LNCaP clone FGC (cell line): ENCODE measurements at regions not wholly inside any gene's neighbourhood (a gene's known extent, or its start where the extent isn't known, plus 50 kb on each side); places are given as distances from the start of the nearest gene placed in this dataset.
"Not testable (repeated sequence)": the region's sequence is repeated elsewhere in the genome, so short reads cannot be mapped to it uniquely, and the experiment has no call there.

Experiments used
- DNase-seq: peaks from one replicate; pipeline ENCODE4 v3.0.0-alpha.2; 2011; ENCODE audit warnings: low read depth
- H3K4me3 ChIP-seq: 2 replicates; pipeline ENCODE4 v1.5.1; 2011; ENCODE audit warnings: mild to moderate bottlenecking, low read depth, low read length, control low read depth
- TF ChIP-seq, protein P1 (sequence below): IDR thresholded peaks from 2 replicates; pipeline ENCODE4 v1.5.1; 2012; ENCODE audit warnings: mild to moderate bottlenecking; ENCODE audit not compliant: control insufficient read depth, insufficient read depth; ENCODE audit errors: extremely low read depth

DNA sequence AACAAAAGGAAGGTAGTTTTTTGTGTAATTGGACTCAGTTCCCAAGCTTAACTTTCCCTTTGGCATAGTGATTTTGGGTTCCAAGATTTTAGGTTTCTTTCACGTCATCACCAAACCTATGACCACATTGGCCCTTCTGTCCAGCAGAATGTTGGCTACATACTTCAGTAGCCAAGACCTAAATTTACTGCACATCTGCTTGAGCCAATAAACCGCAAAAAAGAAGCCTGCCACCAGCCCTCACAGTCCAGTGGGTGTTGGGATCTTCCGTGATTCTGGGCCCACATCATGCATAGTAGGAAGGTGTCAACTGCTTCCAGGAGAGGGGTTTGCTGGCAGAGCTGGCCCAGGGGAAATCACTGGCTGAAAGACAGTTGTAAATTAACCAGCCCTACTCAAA lies 57.6 kb upstream of the LIPC start:
- DNase-seq = no peak
- no peak overlapping the region for H3K4me3 ChIP-seq
- TF ChIP-seq, protein P1, sequence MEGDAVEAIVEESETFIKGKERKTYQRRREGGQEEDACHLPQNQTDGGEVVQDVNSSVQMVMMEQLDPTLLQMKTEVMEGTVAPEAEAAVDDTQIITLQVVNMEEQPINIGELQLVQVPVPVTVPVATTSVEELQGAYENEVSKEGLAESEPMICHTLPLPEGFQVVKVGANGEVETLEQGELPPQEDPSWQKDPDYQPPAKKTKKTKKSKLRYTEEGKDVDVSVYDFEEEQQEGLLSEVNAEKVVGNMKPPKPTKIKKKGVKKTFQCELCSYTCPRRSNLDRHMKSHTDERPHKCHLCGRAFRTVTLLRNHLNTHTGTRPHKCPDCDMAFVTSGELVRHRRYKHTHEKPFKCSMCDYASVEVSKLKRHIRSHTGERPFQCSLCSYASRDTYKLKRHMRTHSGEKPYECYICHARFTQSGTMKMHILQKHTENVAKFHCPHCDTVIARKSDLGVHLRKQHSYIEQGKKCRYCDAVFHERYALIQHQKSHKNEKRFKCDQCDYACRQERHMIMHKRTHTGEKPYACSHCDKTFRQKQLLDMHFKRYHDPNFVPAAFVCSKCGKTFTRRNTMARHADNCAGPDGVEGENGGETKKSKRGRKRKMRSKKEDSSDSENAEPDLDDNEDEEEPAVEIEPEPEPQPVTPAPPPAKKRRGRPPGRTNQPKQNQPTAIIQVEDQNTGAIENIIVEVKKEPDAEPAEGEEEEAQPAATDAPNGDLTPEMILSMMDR = no peak

DNA sequence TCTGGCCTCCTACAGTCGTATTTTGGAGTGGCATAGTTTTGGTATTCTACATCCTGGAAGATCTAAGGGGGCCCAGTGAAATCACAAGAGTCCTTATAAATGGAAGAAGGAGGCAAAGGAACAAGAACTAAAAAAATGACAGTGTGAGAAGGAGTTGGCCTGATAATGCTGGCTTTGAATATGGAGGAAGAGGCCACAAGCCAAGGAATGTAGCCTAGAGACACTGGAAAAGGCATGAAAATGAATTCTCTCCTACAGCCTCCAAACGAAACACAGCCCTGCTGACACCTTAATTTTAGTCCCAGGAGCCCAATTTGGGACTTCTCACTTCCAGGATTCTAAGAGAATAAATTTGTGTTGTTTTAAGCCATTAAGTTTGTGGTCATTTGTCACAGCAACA lies 54.6 kb upstream of the LIPC start:
- TF ChIP-seq, protein P1 = no peak
- no peak overlapping the region for H3K4me3 ChIP-seq
- no peak for DNase-seq

DNA sequence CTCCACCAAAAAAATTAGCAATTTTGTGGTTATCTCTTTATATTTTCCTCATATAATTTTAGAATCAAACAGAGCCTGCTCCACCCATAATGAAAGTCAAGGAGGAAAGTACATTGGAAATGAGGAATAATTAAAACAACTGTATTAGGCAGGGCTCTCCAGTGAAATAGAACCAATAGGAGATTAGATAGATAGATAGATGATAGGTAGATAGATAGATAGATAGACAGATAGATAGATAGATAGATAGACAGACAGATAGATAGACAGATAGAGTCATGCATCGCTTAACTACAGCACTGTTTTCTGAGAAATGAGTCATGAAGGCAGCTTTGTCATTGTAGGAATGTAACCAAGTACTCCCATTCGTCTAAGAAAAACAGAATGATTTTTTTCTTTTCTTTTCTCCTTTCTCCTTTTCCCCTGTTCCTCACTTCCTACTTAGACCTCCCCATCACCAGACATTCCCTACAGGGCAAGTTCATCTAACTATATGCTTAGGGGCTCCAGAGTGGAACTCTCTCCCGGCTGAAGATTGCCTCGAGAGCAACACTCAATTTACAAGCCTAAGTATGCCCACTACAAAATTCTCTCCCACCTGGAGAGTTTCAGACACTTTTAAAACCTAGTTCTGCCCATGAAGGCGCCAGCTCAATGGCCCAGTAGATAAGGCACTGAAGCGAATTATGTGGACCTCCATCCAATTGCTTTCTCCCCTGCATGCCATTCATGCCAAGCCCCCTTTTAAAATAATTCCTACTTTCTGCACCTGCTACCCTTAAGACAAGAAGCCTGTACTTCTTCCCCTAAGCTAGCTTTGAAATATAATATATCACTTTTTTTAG lies 53.3 kb upstream of the LIPC start:
- H3K4me3 ChIP-seq = no peak overlapping the region
- TF ChIP-seq, protein P1 = no peak
- no peak for DNase-seq

DNA sequence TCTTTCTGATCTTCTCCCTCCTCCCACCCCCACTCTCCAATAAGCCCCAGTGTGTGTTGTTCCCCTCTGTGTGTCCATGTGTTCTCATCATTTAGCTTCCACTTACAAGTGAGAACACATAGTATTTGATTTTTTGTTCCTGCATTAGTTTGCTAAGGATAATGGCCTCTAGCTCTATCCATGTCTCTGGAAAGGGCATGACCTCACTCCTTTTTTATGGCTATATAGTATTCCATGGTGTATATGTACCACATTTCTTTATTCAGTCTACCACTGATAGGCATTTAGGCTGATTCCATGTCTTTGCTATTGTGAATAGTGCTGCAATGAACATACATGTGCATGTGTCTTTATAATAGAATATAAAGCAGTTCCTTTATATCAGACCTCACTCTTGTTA lies 52.3 kb upstream of the LIPC start:
- DNase-seq, H3K4me3 ChIP-seq: not testable (repeated sequence)

DNA sequence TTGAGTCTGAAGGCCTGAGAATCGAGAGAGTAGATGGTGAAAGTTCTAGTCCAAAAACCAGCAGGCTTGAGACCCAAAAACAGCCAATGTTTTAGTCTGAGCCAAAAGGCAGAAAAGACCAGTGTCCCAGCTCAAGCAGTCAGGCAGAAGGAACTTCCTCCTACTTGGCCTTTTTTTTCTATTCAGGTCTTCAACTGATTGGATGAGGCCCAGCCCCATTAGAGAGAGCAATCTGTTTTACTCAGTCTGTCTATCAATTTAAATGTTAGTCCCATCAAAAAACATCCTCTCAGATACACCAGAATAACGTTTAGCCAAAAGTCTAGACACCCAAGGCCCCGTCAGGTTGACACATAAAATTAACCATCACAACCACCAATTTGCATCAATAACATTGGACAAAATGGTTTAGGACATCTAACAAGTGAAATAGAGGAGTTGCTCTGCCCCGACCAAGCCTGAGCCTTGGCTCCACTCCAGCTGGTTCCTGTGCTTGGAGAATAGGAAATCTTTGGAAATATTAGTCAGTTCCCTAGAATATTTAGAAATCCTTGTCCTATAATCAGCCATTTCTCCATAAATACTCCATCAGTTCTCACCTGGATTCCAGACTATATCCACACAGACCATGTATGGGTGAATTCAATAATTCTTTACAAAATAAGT lies 51.4 kb upstream of the LIPC start:
- DNase-seq = no peak
- TF ChIP-seq, protein P1 = no peak
- H3K4me3 ChIP-seq = no peak overlapping the region

DNA sequence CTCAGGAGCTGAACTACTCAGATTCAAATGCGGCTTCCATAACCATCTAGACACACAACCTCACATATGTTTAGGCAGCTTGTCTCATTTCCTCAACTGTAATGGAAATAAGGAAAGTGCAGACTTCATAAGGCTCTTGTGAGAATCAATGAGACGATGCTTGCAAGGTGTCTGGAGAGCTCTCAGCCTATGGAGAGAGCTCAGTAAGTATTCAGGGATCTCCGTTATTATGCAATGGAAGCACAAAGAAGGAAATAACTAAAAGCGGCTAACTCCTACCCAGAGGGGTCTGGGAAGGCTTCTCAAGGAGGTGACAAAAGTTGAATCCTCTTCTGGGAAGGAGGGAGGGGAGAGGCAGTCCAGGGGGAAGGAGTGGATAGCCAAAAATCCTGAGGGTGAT lies 50.1 kb upstream of the LIPC start:
- H3K4me3 ChIP-seq = no peak overlapping the region
- no peak for DNase-seq
- TF ChIP-seq, protein P1 = no peak
